SU-DHL-6 (cell line): ENCODE measurements at regions not wholly inside any gene's neighbourhood (a gene's known extent, or its start where the extent isn't known, plus 50 kb on each side); places are given as distances from the start of the nearest gene placed in this dataset.

Experiments
- CTCF ChIP-seq: fragments of 200-600 bp; sonication (generic); IDR thresholded peaks from one replicate; pipeline ENCODE4 v1.5.1; 2017; ENCODE audit warnings: antibody characterized with exemption, mild to moderate bottlenecking, low read length, moderate library complexity; ENCODE audit not compliant: insufficient read depth, poor library complexity, severe bottlenecking
- EZH2phosphoT487 ChIP-seq: fragments of 200-600 bp; sonication (generic), shearing (Covaris generic); conservative IDR thresholded peaks from 2 replicates; pipeline ENCODE4 v1.6.1; 2018; ENCODE audit warnings: mild to moderate bottlenecking, antibody characterized with exemption, low read length, moderate library complexity, mixed read lengths

GRCh38 chr5:107211630-107212029 is 459.1 kb downstream of the EFNA5 start:
- no peak for TF ChIP-seq CTCF
- no peak for TF ChIP-seq EZH2phosphoT487
